Esophagus squamous epithelium (tissue), 4 donors: ENCODE measurements at regions not wholly inside any gene's neighbourhood (a gene's known extent, or its start where the extent isn't known, plus 50 kb on each side); places are given as distances from the start of the nearest gene placed in this dataset.

Experiments used
- CTCF ChIP-seq, 6 experiments: fragments of 450-650 bp in 4 of 6; fragments of 200-600 bp in 2 of 6; sonication (generic) in 2 of 6; IDR thresholded peaks; one replicate each; pipeline ENCODE4 v1.5.1; 2016 to 2019; ENCODE audit warnings: antibody characterized with exemption in 6 of 6, mild to moderate bottlenecking in 4 of 6, moderate library complexity in 4 of 6
- POLR2A ChIP-seq, 4 donors: fragments of 450-650 bp; IDR thresholded peaks; one replicate each; pipeline ENCODE4 v1.6.1; 2017; ENCODE audit warnings: antibody characterized with exemption in 4 of 4, mild to moderate bottlenecking in 4 of 4, moderate library complexity in 3 of 4

GRCh38 chr5:25688156-25688555 is 1043.4 kb upstream of the CDH10 start:
- TF ChIP-seq CTCF (IDR thresholded peaks at IDR 0.05) = no peak
- TF ChIP-seq POLR2A (IDR thresholded peaks at IDR 0.05) = no peak
